HFFc6 (cell line): ENCODE measurements at regions not wholly inside any gene's neighbourhood (a gene's known extent, or its start where the extent isn't known, plus 50 kb on each side); places are given as distances from the start of the nearest gene placed in this dataset.

Experiments used
- DNase-seq: peaks from one replicate; pipeline ENCODE4 v3.0.0-alpha.2; 2018
- H3K27ac Mint-ChIP-seq: 2 replicates; pipeline ENCODE4 v1.8.0; 2020; ENCODE audit warnings: mild to moderate bottlenecking, mixed read lengths
- H3K27me3 Mint-ChIP-seq: 2 replicates; pipeline ENCODE4 v1.8.0; 2021; ENCODE audit warnings: mild to moderate bottlenecking, moderate library complexity, mixed read lengths; ENCODE audit not compliant: insufficient read depth
- H3K36me3 Mint-ChIP-seq: 2 replicates; pipeline ENCODE4 v1.8.0; 2021; ENCODE audit warnings: low read depth, mixed read lengths
- H3K4me1 Mint-ChIP-seq: 2 replicates; pipeline ENCODE4 v1.8.0; 2020; ENCODE audit warnings: low read depth, mixed read lengths
- H3K4me3 Mint-ChIP-seq: 2 replicates; pipeline ENCODE4 v1.8.0; 2020; ENCODE audit warnings: mild to moderate bottlenecking, moderate library complexity, mixed read lengths
- H3K9me3 Mint-ChIP-seq: 2 replicates; pipeline ENCODE4 v1.8.0; 2020; ENCODE audit warnings: mild to moderate bottlenecking, mixed read lengths
- TF ChIP-seq, protein P1 (sequence below): fragments of 200-600 bp; sonication (generic); IDR thresholded peaks from 2 replicates; pipeline ENCODE4 v1.5.0; 2021; ENCODE audit warnings: antibody characterized with exemption, mild to moderate bottlenecking

DNA sequence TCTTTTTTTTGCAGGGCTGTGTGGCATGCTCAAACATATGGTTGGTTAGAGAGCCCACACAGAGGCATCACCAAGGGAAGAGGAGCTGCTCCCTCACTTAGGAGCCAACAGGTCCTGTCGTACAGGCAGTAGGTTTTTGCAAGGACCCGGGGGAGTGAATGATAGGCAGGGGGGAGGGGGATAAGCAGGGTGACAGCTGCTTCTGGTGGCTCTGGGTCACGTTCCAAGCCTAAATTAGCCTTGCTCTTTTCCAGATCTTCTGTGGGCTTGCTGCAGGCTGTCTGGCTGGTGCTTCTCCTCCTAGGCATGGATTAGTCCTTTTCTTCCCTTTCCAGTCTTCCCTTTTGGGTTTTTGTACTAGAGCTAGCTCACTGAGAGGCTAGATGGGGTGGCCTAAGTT is 117.7 kb upstream of the PODXL start:
- TF ChIP-seq, protein P1, sequence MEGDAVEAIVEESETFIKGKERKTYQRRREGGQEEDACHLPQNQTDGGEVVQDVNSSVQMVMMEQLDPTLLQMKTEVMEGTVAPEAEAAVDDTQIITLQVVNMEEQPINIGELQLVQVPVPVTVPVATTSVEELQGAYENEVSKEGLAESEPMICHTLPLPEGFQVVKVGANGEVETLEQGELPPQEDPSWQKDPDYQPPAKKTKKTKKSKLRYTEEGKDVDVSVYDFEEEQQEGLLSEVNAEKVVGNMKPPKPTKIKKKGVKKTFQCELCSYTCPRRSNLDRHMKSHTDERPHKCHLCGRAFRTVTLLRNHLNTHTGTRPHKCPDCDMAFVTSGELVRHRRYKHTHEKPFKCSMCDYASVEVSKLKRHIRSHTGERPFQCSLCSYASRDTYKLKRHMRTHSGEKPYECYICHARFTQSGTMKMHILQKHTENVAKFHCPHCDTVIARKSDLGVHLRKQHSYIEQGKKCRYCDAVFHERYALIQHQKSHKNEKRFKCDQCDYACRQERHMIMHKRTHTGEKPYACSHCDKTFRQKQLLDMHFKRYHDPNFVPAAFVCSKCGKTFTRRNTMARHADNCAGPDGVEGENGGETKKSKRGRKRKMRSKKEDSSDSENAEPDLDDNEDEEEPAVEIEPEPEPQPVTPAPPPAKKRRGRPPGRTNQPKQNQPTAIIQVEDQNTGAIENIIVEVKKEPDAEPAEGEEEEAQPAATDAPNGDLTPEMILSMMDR: no peak
- H3K4me3 Mint-ChIP-seq: no peak overlapping the region
- peaks cover 19% of the 10 kb centered on the region for H3K27me3 Mint-ChIP-seq
- no peak for DNase-seq
- H3K4me1 Mint-ChIP-seq: peaks cover 5% of the 10 kb centered on the region; the same call in 1 of the 2 replicates
- H3K36me3 Mint-ChIP-seq: no peaks in the 10 kb centered on the region
- H3K9me3 Mint-ChIP-seq: no peaks in the 10 kb centered on the region
- no peak overlapping the region for H3K27ac Mint-ChIP-seq

DNA sequence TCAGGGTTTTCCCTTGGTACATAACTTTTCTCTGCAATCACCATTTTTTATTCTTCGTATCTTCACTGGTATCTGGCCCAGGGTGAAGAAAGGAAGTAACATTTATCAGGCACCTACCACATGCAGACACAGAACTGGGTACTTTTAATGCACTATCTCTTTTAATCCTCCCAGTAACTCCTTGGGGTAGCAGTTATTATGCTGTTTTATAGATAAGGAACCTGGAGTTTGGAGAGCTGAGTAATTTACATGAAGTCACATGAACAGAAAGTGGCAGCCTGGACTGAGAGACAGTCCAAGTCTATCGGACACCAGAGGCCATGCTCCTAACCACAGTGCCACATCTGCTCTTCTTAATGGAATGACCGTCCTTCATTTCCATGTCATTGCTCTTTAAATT is 117.1 kb upstream of the PODXL start:
- Mint-ChIP-seq H3K4me1 (peaks cover 2% of the 10 kb centered on the region; the same call in 1 of the 2 replicates), H3K27me3 (peaks cover 19% of the 10 kb centered on the region)
- TF ChIP-seq, protein P1: no peak

DNA sequence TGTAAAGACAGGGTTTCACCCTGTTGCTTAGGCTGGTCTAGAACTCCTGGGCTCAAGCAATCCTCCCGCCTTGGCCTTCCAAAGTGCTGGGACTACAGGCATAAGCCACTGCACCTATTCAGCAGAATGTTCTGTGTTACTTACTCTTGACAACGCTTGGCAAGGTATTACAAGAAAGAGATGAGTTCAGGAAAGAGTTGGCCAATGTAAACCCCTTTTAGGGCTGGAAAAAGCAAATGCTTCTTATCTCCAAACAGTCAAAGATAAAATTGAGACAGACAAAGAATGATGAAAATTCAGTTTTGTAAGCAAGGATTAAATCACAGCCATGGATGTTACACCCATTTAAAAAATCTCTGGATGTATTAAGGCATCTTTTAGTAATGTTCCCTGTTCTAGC is 114.0 kb upstream of the PODXL start:
- TF ChIP-seq, protein P1: no peak
- Mint-ChIP-seq H3K36me3 (peaks cover 5% of the 10 kb centered on the region; the same call in 1 of the 2 replicates), H3K27me3 (peaks cover 31% of the 10 kb centered on the region), H3K9me3 (no peaks in the 10 kb centered on the region; the same call in 1 of the 2 replicates), H3K27ac (no peak overlapping the region), H3K4me3 (no peak overlapping the region), H3K4me1 (no peaks in the 10 kb centered on the region)
- no peak for DNase-seq

More for the DNA sequence above, 117.1 kb upstream of the PODXL start:
- Mint-ChIP-seq H3K36me3 (no peaks in the 10 kb centered on the region), H3K27ac (no peak overlapping the region), H3K4me3 (no peak overlapping the region), H3K9me3 (no peaks in the 10 kb centered on the region)
- no peak for DNase-seq

DNA sequence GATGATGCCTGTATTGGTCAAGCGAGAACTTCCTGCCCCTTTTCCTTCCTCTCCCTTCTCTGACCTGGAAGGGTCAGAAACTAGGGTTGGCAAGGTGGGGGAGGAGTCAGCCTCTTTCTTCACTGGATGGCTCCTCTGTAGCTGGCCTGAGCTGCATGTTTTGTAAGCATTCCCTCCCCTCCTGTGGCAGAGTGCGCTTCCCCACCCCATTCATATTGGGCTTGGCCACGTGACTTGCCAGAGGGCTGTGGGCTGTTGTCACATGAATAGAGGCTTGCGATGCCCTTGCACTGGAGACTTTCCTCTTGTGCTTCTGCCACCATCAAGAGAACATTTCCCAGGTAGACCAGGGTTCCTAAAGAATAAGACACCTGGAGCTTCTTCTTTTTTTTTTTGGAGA is 111.3 kb upstream of the PODXL start:
- peaks cover 5% of the 10 kb centered on the region; the same call in 1 of the 2 replicates for H3K36me3 Mint-ChIP-seq
- H3K27ac Mint-ChIP-seq: no peak overlapping the region
- peaks cover 27% of the 10 kb centered on the region for H3K27me3 Mint-ChIP-seq
- no peak for DNase-seq
- H3K4me1 Mint-ChIP-seq: peaks cover 7% of the 10 kb centered on the region; the same call in 1 of the 2 replicates
- TF ChIP-seq, protein P1: no peak
- H3K4me3 Mint-ChIP-seq: no peak overlapping the region
- H3K9me3 Mint-ChIP-seq: no peaks in the 10 kb centered on the region; the same call in 1 of the 2 replicates

DNA sequence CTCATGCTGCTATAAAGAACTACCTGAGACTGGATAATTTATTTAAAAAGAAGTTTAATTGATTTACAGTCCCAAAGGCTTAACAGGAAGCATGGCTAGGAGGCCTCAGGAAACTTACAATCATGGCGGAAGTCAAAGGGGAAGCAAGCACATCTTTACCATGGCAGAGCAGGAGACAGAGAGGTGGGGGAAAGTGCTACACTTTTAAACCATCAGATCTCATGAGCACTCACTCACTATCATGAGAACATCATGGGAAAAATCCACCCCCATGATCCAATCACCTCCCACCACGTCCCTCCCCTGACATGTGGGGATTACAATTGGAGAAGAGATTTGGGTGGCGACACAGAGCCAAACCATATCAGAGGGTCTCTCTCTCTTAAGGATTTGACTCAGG is 108.6 kb upstream of the PODXL start:
- Mint-ChIP-seq H3K27me3 (peaks cover 30% of the 10 kb centered on the region), H3K27ac (no peak overlapping the region), H3K9me3 (no peaks in the 10 kb centered on the region; the same call in 1 of the 2 replicates), H3K4me3 (no peak overlapping the region), H3K4me1 (peaks cover 8% of the 10 kb centered on the region; the same call in 1 of the 2 replicates), H3K36me3 (peaks cover 5% of the 10 kb centered on the region; the same call in 1 of the 2 replicates)
- no peak for DNase-seq
- TF ChIP-seq, protein P1: no peak
